ENCODE measurements at regions not wholly inside any gene's neighbourhood (a gene's known extent, or its start where the extent isn't known, plus 50 kb on each side); places are given as distances from the start of the nearest gene placed in this dataset.

DNA sequence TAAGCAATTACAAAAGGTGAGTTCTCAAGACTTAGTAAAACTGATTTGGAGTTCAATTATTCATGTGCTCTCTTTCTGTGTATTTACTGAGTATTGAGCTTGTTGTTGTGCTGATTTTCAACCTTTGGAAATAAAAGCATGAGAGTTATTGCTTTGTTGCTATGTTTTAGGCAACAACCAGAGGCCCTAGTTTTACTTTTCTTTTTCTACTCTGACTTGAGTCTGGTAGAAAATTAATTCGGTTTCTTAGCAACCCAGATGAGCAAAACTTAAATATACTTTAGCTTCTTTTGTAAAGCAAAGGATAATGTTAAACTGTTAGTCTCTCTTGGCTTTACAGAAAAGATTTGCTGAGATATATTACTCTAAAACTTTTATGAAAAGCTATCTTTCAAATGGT is 66.4 kb upstream of the SCIN start:
- Histone ChIP-seq H3K4me3 (no peak overlapping the region), H3K27me3 (no peaks in the 10 kb centered on the region), H3K36me3 (ENCODE audit: low read depth, missing control alignments) (no peaks in the 10 kb centered on the region), H3K27ac (no peak overlapping the region), H3K9me3 (no peaks in the 10 kb centered on the region), H3K4me1 (no peaks in the 10 kb centered on the region)
- intact Hi-C loops (cut with DNase I; ENCODE audit: low total_unique reads), result no loop called here
- WGBS, 2 donors, result 38 to 48% methylated on average over 1 of the region's 1 CpG
- no peak for DNase-seq
- TF ChIP-seq POLR2A (IDR thresholded peaks at IDR 0.05), result no peak
- TF ChIP-seq, protein P1, sequence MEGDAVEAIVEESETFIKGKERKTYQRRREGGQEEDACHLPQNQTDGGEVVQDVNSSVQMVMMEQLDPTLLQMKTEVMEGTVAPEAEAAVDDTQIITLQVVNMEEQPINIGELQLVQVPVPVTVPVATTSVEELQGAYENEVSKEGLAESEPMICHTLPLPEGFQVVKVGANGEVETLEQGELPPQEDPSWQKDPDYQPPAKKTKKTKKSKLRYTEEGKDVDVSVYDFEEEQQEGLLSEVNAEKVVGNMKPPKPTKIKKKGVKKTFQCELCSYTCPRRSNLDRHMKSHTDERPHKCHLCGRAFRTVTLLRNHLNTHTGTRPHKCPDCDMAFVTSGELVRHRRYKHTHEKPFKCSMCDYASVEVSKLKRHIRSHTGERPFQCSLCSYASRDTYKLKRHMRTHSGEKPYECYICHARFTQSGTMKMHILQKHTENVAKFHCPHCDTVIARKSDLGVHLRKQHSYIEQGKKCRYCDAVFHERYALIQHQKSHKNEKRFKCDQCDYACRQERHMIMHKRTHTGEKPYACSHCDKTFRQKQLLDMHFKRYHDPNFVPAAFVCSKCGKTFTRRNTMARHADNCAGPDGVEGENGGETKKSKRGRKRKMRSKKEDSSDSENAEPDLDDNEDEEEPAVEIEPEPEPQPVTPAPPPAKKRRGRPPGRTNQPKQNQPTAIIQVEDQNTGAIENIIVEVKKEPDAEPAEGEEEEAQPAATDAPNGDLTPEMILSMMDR (IDR thresholded peaks at IDR 0.05), result no peak

DNA sequence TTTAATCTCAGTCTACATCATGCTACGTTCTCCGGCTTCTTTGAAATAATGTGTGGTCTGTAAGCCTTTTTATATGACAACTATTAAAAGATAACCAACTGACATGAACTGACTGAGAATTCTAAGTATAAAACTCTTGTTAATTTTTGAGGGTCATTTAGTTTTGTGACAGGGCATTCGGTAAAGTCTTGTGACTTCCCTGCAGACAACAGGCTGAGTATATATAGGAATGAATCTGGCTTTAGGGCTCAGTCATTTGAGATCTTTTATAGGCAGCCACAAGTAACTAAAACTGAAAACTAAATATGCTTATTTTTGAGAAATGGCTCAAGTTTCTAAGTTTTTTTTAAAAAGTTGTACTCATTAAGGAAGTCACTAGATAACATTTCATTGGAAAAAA is 62.5 kb upstream of the SCIN start:
- TF ChIP-seq, protein P1 (IDR thresholded peaks at IDR 0.05), result no peak
- TF ChIP-seq POLR2A (IDR thresholded peaks at IDR 0.05), result no peak

DNA sequence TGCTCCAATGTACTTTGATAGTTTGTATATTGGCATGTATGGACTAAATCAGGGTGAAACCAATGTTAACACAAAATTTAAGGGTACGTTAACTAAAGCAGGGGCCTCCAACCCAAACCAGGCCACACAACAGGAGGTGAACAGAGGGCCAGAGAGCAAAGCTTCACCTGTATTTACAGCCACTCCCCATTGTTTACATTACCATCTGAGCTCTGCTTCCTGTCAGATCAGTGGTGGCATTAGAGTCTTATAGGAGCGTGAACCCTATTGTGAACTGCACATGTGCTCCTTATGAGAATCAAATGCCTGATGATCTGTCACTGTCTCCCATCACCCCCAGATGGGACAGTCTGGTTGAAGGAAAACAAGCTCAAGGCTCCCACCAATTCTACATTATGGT is 62.0 kb upstream of the SCIN start:
- H3K27me3 ChIP-seq, result no peaks in the 10 kb centered on the region
- no peaks in the 10 kb centered on the region for H3K4me1 ChIP-seq
- H3K9me3 ChIP-seq, result no peaks in the 10 kb centered on the region
- intact Hi-C loops (cut with DNase I; ENCODE audit: low total_unique reads), result no loop called here
- WGBS, 2 donors, result 83 to 87% methylated on average over 2 of the region's 2 CpGs
- no peak overlapping the region for H3K27ac ChIP-seq
- TF ChIP-seq POLR2A (IDR thresholded peaks at IDR 0.05), result no peak
- TF ChIP-seq, protein P1 (IDR thresholded peaks at IDR 0.05), result no peak
- no peak overlapping the region for H3K4me3 ChIP-seq
- H3K36me3 ChIP-seq (ENCODE audit: low read depth, missing control alignments), result no peaks in the 10 kb centered on the region
- no peak for DNase-seq

More for the DNA sequence above, 62.5 kb upstream of the SCIN start:
- no peak for DNase-seq
- WGBS, 2 donors, result 41 to 42% methylated on average over 3 of the region's 3 CpGs
- Histone ChIP-seq H3K9me3 (no peaks in the 10 kb centered on the region), H3K4me3 (no peak overlapping the region), H3K27me3 (no peaks in the 10 kb centered on the region), H3K4me1 (no peaks in the 10 kb centered on the region), H3K36me3 (ENCODE audit: low read depth, missing control alignments) (no peaks in the 10 kb centered on the region), H3K27ac (no peak overlapping the region)
- intact Hi-C loops (cut with DNase I; ENCODE audit: low total_unique reads), result no loop called here

DNA sequence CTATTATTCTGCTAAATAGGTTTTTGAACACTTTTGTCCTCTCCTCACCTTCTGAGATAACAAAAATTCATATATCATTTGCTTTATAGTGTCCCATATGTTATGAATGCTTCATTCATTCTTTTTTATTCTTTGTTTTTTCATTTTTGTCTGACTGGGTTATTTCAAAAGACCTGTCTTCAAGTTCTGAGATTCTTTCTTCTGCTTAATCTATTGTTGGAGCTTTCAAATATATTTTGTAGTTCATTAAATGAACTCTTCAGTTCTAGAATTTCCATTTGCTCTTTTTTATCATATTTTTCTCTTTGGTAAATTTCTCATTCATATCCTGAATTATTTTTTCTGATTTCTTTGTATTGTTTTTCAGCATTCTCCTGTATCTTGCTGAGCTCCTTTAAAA is 53.1 kb upstream of the SCIN start:
- no peaks in the 10 kb centered on the region for H3K27me3 ChIP-seq
- intact Hi-C loops (cut with DNase I; ENCODE audit: low total_unique reads), result no loop called here
- DNase-seq, result no peak
- no peaks in the 10 kb centered on the region for H3K9me3 ChIP-seq
- H3K36me3 ChIP-seq (ENCODE audit: low read depth, missing control alignments), result no peaks in the 10 kb centered on the region
- no peak overlapping the region for H3K4me3 ChIP-seq
- H3K27ac ChIP-seq, result no peak overlapping the region
- TF ChIP-seq POLR2A (IDR thresholded peaks at IDR 0.05), result no peak
- TF ChIP-seq, protein P1 (IDR thresholded peaks at IDR 0.05), result no peak
- H3K4me1 ChIP-seq, result no peaks in the 10 kb centered on the region

DNA sequence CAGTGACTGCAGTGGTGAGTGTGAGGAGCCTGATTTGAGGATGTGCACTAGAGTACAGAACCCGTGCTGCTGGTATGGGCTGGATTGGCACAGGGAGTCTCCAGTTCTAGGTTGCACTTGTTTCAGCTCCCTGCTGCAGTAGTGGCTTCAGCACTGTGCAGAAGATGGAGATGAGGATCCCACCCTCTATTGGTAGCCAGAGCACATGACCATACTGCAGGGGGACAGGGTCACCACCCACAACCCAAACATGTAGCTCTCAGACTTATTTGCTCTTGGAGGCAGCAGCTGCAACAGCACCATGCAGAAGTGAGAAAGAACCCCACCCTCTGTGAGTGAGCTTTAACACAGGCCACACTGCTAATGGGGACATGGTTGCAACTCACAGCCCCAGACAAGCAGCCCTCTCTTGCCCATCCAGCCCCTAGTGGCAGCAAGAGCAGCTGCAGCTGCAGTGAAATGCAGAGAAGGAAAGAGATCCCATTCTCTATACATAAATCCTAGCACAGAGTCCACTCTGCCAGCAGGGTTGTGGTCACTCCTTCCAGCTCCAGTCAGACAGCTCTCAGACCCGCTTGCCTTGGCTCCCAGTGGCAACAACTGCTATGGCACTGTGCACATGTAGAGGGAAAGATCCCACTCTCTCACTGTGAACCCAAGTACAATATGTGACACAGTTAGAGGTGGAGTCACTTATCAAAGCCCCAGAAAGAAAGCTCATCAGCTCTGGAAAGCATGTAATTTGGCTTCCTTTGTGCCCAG is 51.4 kb upstream of the SCIN start:
- H3K4me3 ChIP-seq, result no peak overlapping the region
- intact Hi-C loops (cut with DNase I; ENCODE audit: low total_unique reads), result no loop called here

More for the DNA sequence above, 51.4 kb upstream of the SCIN start:
- DNase-seq, result no peak
- H3K27ac ChIP-seq, result no peak overlapping the region
- no peaks in the 10 kb centered on the region for H3K36me3 ChIP-seq (ENCODE audit: low read depth, missing control alignments)
- H3K4me1 ChIP-seq, result no peaks in the 10 kb centered on the region
- no peaks in the 10 kb centered on the region for H3K9me3 ChIP-seq
- no peaks in the 10 kb centered on the region for H3K27me3 ChIP-seq
- WGBS, 2 donors, result 85 to 90% methylated on average over 1 to 2 of the region's 2 CpGs
- TF ChIP-seq POLR2A (IDR thresholded peaks at IDR 0.05), result no peak
- TF ChIP-seq, protein P1 (IDR thresholded peaks at IDR 0.05), result peak in 1 of 3 experiments; percentile 12
